ENCODE measurements at regions not wholly inside any gene's neighbourhood (a gene's known extent, or its start where the extent isn't known, plus 50 kb on each side); places are given as distances from the start of the nearest gene placed in this dataset.

DNA sequence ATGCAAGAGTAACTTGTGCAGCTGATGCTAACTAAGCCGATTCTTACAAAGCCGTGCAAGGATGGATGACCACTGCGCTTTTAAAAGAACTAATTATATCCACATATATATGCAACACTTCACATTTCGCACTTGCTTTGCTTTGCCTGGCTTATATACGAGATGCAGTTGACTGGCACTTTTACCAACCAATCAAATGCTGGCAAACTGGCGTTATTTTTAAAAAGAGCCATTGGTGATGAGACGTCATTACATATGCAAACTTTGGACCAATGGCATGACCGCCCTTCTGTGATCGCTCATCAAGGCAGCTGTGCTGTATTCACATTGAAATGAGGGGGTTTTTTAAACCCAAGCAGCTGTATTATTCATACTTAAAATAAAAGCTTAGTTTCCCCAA, 1147.7 kb upstream of the WWC1 start:
- no peak for DNase-seq (ENCODE audit: low spot score)

DNA sequence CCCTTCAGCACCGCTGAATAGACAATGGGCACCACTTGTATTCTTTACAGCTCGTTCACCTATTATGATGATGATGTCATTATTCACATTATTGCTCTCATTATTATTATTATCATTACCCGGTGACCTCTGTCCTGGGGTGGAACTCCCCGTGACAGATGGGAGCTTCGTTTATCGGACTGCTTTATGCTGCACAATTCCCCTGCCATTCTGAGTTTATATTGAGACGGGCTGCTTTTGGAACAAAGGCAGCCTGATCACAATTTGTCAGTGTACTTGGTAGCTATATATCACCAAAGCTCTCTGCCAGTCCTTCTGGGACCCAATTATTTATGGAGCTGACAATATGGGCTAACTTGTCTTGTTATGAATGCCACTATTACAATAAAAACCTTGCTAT, 1145.6 kb upstream of the WWC1 start:
- DNase-seq (ENCODE audit: low spot score) = no peak

DNA sequence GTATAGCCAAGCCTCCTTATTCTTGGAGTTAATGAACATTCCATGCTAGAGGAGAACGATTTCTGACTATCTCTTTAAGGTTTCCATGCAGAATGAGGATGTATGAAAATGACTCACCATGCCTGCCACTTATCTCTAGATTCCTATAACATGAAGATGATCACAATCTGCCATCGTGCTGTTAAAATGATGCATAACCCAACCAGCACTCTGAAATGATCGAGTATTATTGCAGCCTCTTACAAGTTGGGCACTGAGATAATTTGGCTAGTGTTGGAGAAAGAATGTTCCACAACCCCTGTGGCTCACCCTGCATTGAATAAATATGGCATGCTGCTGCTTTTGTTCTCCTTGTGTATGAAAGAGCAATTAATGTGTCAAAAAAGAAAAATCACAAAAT, 1143.6 kb upstream of the WWC1 start:
- peak; percentile 8 for DNase-seq (ENCODE audit: low spot score)

DNA sequence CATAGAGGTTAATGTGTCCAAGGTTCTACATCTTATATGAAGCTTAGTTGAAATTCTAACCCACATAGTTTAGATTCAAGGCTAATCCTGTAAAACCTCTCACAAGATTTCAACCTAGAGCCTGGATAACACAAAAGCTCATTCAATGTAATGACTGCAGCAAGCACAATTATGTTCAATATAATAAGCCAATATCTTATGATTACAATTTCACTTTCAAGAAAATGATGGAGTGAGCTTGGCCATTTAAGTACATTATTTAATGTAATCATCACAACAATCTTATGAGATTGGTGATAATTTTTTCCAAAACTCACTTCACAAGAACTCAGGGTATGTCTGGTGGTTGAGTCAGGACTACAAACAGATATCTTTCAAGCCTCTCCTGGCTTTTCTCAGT, 1140.8 kb upstream of the WWC1 start:
- DNase-seq (ENCODE audit: low spot score) = no peak

DNA sequence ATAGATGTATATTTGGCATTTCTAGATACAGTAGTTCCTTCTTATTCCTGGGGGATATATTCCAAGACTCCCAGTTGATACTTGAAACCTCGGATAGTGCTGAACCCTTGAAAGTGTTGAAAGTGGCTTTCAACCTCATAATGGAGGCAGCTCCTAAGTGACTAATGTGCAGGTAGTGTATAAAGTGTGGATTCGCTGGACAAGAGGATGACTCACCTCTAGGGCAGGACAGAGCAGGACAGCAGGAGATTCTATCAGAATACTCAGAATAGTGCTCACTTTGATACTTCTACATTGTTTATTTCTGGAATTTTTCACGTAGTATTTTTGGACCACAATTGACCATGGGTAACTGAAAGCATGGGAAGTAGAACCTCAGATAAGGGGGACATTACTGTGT, 1138.9 kb upstream of the WWC1 start:
- DNase-seq (ENCODE audit: low spot score) = no peak

DNA sequence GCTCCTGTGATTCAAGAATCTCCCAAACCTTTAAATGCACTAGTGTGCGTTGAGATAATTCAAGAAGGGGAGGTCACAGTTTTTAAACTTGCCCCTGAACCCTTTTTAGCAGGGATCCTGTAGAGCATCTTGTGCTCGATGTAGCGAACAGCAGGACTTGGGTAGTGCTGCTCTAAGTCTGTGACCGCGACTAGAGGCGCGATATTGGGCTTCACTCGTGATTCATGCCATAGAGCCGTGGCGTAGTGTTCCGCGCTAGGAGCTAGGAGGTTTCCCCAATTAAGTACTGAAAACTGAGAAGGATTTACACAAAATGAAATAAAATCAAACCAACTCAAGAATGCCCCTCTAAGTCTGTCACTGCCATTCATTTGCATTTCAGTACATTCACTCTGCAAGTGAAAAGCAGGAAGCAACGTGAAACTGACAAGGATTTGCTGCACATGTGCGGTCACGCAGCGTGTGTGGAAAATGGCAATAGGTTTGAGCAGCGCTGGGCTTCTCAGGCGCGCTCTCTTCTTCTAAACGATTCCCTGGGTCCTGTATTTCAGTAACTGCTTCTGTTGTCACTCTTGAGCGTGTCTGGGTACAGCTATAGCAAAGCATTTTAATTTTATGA, 1135.9 kb upstream of the WWC1 start:
- DNase-seq (ENCODE audit: low spot score) = no peak

DNA sequence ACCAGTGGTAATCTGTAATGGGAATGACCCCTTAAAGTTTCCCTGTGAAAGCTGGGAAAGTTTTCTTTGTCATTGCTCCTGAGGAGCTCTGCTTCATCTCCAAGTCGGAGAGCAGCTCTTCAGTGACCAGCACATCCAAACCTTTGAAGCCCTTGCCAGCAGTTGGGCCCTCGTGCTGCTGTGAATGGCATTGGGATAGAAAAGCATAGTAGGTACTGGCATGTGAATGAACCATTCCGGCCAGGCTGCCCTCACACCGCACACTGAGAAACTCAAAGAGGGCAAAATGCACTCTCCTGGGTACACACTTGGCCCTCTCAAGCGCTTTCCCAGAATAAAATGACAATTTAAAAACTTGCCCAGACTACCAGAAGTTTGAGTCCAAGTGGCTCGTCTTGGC, 1135.0 kb upstream of the WWC1 start:
- DNase-seq (ENCODE audit: low spot score) = no peak

DNA sequence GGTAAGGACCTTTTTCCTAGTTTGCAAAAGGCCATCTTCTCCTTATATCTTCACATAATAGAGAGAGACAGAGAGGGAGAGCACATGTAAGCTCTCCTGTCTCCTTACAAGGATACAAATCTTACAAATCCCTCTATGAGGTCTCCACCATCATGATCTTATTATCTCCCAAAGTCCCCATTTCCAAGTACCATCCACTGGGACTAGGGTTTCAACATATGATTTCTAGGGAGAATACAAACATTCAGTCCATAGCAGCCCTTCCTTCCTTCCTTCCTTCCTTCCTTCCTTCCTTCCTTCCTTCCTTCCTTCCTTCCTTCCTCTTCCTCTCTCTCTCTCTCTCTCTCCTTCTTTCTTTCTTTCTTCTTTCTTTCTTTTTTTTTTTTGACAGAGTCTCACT, 1132.9 kb upstream of the WWC1 start:
- no peak for DNase-seq (ENCODE audit: low spot score)

DNA sequence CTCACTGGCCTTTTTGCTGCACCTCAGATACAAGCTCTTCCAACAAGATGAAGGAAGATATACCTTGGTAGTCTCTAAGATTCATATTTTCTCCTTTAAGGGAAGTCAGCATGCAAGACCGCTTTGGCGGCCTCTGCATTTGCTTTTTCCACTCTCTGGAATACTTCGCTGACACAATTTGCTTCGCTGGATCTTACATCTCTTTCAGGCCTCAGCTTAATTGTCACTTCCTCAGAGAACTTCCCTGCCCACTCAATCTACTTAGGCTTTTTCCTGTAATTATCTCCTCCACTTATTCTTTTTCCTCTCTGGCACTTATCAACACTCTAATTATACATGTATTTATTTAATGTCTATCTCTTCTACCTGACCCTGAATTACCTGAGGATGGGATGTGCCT, 1131.1 kb upstream of the WWC1 start:
- no peak for DNase-seq (ENCODE audit: low spot score)

DNA sequence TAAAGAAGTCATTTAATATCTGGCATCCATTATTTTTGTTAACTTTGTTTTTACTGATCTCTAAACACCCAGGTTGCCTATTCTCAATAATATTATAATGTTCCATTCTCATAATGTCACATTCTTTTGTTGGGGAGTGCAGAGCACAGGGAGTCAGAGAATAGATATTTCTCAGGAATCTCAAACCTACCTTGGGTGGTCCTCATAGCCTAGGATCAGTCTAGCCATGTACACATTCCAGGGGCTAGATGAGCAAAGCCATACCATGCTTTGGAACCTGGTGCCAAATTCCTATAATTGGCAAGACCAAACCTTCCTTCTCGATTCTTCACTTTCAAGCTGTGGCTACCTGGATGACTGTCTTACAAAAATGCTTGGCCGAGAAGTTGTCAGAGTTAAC, 1124.7 kb upstream of the WWC1 start:
- no peak for DNase-seq (ENCODE audit: low spot score)

DNA sequence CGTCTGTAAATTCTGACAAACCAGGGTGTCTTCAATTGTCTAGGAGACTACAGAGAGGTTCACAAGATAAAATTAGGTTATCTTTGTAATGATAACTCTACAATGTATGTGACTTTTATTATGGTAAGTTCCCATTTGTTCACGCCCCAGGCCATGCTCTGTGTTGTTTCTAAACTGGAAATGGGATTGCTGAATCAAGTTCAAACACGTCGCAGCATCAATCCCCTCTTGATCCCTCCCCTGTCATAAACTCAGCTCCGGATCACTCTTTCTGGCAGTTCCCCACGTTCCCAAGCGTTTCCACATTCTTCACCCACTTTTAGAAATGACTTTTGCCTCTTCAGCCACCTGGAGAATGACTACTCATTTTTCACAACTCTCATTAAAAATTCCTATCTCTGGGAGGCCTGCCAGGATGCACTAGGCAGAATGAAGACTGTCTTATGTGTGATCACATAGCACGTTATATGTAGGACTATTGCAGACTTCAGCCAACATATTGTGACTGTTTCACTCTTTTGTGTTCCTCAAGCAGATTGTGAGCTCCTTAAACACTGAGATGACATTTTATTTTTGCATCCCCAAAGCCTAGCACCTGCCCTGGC, 1124.2 kb upstream of the WWC1 start:
- DNase-seq (ENCODE audit: low spot score) = no peak

DNA sequence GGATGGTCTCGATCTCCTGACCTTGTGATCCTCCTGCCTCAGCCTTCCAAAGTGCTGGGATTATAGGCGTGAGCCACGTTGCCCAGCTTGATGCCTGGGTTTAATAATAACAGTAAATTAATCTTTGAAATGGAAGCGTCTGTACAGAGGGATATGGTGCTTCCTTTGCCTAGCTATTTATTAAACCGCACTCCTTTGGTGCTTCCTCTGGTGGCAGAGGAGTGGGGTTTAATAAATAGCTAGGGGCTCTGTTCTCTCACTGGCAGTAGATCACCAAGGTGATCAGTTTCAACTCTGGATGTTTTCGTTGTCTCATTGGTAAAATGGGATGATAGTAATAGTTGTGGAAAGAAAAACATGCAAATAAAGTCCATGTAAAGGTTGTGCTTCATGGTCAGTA, 1122.5 kb upstream of the WWC1 start:
- no peak for DNase-seq (ENCODE audit: low spot score)

DNA sequence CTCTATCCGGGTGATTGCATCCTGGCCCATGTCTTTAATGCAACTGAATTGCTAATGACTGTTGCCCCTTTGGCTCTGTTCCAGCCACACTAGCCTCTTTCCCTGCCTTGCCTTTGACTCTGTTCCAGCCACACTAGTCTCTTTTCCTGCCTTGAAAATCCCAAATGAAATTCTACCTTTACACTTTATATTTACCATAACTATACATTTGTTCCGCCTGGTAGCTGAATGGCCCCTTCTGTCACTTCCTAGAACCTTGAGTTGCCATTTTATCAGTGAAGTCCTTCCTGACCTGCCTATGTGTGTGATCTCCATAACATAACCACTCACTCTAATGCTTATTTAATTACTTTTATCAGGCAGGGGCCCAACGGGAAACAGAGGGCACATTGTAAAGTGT, 1120.4 kb upstream of the WWC1 start:
- DNase-seq (ENCODE audit: low spot score) = no peak

DNA sequence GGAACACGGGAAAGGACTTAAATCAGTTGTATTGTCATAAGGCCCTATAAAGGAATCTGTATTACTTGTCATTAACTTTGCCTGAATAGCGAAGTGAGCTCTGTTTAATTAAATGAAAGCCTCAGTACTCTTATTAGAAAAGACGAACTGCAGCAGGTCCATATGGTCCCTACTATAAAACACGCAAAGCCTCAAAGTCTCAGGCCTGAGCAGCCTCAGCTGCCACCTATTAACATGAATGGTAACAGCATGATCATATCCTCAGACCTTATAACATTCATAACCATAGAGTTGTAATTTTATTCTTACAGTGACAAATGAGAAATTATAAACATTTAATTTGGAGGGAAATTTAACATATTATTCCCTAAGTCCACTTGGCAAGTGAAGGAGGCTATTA, 1113.7 kb upstream of the WWC1 start:
- DNase-seq (ENCODE audit: low spot score) = no peak

DNA sequence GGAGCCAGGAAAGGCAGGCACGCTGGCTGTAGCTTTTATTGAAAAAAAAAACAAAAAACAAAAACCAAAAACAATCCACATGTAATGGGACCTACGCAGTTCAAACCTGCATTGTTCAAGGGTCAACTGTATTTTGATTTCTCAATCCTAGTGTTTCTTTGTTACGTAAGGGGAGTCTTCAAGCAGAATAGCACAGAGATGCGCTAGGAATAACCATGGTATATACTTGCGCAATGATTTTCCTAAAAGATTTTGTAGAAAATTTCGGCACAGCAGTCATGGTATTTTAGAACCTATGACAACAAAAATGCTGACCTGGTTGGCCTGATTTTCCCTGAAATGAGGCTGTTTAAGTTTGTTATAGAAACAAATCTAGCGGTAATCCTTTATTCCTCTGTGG, 1110.5 kb upstream of the WWC1 start:
- no peak for DNase-seq (ENCODE audit: low spot score)

DNA sequence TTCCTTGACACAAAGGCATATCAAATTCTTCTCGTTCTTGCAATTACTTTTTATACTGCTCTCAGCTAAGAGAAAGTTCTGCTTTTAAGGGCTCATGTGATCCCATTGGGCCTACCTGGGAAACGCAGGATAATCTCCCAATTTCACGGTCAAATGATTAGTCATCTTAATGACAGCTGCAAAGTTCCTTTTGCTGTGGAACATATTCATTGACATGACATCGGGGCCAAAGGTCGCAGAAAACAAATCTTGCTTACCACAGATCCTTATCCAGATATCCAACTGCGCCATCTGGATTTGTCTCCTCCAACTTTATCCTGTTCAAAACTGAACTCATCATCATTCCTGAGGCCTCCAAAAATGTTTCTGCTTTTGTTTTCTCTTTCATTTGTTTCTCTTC, 1085.6 kb upstream of the WWC1 start:
- DNase-seq (ENCODE audit: low spot score) = no peak

DNA sequence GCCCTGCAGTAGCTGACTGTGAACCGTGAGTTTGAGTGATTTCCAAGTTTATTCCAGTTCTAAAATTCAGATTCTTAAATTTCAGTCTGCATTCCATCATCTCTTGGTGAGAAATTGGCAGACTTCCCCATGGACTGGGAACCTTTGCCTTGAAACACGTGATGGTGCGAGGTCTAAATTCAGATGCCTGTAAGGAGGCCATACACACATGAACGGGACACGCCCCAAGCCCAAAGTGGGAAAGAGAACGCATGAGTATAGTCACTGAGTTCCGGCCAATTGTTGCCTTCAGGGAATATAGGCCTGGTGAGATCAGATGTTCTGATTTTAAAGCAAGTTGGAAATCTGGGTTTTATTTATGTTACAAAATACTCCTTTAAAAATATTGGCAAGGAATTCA, 1084.4 kb upstream of the WWC1 start:
- DNase-seq (ENCODE audit: low spot score) = no peak

DNA sequence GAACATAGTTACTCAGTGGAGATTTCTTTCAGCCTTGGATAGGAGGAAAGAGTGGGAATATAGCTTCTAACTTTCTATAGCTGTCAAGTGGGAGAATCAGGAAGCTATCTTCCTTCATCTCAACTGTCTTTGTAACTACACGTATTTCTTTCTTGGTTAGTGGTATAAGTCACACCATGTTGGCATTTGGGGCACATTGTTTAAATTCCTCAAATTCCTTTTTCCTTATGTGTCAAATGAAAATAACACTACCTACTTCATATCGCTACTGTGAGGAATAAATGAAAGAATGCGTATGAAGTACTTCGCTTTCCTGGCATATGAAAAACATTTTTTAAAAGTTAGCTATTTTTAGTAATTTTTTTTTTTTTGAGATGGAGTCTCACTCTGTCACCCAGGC, 1082.5 kb upstream of the WWC1 start:
- DNase-seq (ENCODE audit: low spot score) = no peak

DNA sequence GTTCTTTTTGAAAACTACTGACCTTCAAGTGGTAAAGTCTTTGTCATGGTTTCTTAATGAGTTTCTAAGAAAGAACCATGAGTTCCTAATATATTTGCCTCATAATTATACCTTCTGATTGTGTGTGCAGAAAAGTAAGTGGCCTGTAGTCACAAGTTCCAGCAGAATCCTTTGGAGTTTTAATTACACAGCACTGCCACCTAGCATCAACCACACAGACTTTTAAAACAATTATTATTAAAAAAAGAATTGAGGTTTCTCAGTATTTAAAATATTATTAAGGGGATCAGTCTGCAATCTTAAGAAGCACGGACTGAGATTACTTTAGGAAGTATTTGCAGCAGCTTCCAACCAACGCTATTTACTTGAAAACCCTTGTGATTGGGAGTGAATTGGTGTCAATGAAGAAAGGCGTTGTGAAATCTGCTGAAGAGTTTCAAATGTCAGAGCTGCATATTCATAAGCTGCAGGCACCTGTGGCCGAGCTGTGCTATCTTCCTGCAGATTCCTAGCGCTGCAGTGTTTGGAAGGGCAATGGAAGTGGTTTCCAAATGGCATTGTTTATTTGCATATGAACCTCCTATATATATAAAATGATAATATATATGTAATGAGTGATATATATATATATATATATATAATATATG, 1074.2 kb upstream of the WWC1 start:
- DNase-seq (ENCODE audit: low spot score) = peak; percentile 14

DNA sequence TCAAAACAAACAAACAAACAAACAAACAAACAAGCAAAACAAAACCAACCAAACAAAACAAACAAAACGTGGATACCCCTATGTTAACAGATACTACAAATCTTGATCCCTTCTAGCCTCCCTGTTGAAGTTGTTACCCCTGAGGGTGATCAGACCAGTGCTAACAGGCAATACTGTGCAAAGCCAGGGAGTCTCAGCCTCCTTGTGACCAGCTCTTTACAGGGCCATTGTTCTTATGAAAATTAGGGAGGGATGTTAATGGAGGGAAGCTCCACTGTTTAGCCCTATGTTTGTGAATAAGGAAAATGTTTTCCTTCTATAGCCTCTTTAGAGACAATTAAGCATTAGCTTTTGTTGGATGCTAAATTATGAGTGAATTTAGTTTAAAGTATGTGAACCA, 1072.1 kb upstream of the WWC1 start:
- no peak for DNase-seq (ENCODE audit: low spot score)

DNA sequence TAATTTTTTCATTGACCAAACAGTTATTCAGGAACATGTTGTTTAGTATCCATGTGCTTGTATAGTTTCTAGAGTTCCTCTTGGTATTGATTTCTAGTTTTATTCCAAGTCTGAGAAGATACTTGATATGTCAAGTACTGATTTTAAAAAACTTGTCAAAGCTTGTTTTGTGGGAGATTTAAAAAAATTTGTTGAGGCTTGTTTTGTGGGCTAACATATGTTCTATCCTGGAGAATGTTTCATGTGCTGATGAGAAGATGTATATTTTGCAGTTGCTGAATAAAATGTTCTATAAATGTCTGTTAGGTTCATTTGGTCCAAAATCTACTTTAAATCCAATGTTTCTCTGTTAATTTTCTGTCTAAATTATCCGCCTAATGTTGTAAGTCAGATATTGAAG, 1065.1 kb upstream of the WWC1 start:
- no peak for DNase-seq (ENCODE audit: low spot score)

DNA sequence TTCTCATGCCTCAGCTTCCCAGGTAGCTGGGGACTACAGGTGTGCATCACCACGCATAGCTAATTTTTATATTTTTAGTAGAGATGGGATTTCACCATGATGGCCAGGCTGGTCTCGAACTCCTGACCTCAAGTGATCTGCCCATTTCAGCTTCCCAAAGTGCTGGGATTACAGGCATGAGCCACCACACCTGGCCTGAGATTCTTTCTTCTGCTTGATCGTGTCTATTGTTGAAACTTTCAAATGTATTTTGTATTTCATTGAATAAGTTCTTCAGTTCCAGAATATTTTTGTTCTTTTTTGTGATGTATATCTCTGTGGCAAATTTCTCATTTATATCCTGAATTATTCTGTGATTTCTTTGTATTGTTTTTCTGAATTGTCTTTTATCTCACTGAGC, 1063.3 kb upstream of the WWC1 start:
- no peak for DNase-seq (ENCODE audit: low spot score)

DNA sequence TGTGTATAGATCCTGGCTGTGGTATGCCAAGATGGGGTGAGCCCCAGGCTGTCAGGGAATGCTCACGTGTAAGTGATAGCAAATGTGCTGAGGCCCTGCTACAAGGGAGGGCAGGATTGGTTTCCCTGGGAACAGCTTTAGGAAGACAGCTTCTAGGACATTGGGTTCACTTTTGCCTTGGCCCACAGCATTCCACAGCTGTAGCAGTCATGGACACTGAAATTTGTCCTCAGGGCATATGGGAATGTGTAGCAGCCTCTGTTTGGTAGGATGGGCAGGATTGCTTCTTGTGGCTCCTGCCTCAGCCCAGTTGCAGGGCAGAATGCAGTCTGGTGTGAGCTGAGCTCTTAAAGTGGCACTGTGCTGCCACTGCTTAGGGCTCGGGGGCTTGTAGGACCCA, 1061.7 kb upstream of the WWC1 start:
- no peak for DNase-seq (ENCODE audit: low spot score)

DNA sequence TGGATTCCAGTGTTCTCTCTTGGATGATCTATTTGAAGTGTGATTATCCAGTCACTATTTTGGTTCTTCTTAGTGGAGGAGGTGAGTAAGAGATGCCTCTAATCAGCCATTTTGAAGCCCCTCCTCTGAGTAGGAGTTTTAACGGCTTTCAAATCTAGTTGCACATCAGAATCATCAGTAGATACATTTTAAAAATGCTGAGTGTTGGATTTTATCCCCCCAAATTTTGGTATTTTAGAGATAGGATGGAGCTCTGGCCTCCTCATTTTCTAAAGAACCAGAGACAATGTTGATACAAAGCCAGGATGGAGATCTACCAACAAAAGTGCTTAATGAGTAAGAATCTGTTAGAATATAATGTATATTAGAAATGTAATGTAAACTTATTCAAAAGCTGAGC, 1061.0 kb upstream of the WWC1 start:
- DNase-seq (ENCODE audit: low spot score) = no peak

Measured in RKO (cell line).